Fibroblast of lung (primary cell): ENCODE measurements at regions not wholly inside any gene's neighbourhood (a gene's known extent, or its start where the extent isn't known, plus 50 kb on each side); places are given as distances from the start of the nearest gene placed in this dataset.
"Not testable (repeated sequence)": the region's sequence is repeated elsewhere in the genome, so short reads cannot be mapped to it uniquely, and the experiment has no call there.

Source experiments
- DNase-seq, 2 donors: peaks; one replicate each; pipeline versions ENCODE4 v3.0.0 to v3.0.0-alpha.2; 2010; ENCODE audit warnings: low read depth in 2 of 2
- H2AFZ ChIP-seq: 2 replicates; pipeline ENCODE4 v1.5.1; 2012; ENCODE audit warnings: low read length, control low read depth, inconsistent platforms
- H3K27ac ChIP-seq: 2 replicates; pipeline ENCODE4 v1.5.1; 2011; ENCODE audit warnings: low read length, control low read depth; ENCODE audit not compliant: insufficient read depth
- H3K27me3 ChIP-seq: 2 replicates; pipeline ENCODE4 v1.5.1; 2011; ENCODE audit warnings: mild to moderate bottlenecking, low read length; ENCODE audit not compliant: control insufficient read depth, insufficient read depth
- H3K36me3 ChIP-seq: 2 replicates; pipeline ENCODE4 v1.5.1; 2011; ENCODE audit warnings: low read length; ENCODE audit not compliant: control insufficient read depth, insufficient read depth
- H3K4me1 ChIP-seq: 2 replicates; pipeline ENCODE4 v1.5.1; 2011; ENCODE audit warnings: low read length; ENCODE audit not compliant: control insufficient read depth, insufficient read depth; ENCODE audit errors: extremely low read depth
- H3K4me2 ChIP-seq: 2 replicates; pipeline ENCODE4 v1.5.1; 2011; ENCODE audit warnings: low read length, control low read depth; ENCODE audit not compliant: insufficient read depth; ENCODE audit errors: extremely low read depth
- H3K4me3 ChIP-seq, 4 experiments: fragments of 200-600 bp in 1 of 4; sonication (generic) in 1 of 4; replicated peaks in 1 of 4; 2 replicates each; pipeline ENCODE4 v1.5.1; 2011 to 2016; ENCODE audit warnings: low read length in 4 of 4, low read depth in 3 of 4, mild to moderate bottlenecking in 3 of 4, control low read depth in 2 of 4, inconsistent platforms in 1 of 4, mixed read lengths in 1 of 4; ENCODE audit not compliant: insufficient read depth in 1 of 4; ENCODE audit errors: control extremely low read depth in 1 of 4
- H3K79me2 ChIP-seq: 2 replicates; pipeline ENCODE4 v1.5.1; 2012; ENCODE audit warnings: mild to moderate bottlenecking, low read length, inconsistent platforms; ENCODE audit not compliant: control insufficient read depth, insufficient read depth
- H3K9ac ChIP-seq: 2 replicates; pipeline ENCODE4 v1.5.1; 2011; ENCODE audit warnings: mild to moderate bottlenecking, low read length, control low read depth; ENCODE audit not compliant: insufficient read depth
- H3K9me3 ChIP-seq: 2 replicates; pipeline ENCODE4 v1.5.1; 2012; ENCODE audit warnings: low read depth, low read length; ENCODE audit not compliant: control insufficient read depth, insufficient read depth
- H4K20me1 ChIP-seq: 2 replicates; pipeline ENCODE4 v1.5.1; 2011; ENCODE audit warnings: low read length; ENCODE audit not compliant: control insufficient read depth, insufficient read depth; ENCODE audit errors: extremely low read depth
- TF ChIP-seq, protein P1 (sequence below), 2 donors: IDR thresholded peaks in 1 of 2; conservative IDR thresholded peaks in 1 of 2; 1 replicate in 1 of 2; 2 replicates in 1 of 2; pipeline ENCODE4 v1.5.1; 2011 to 2012; ENCODE audit warnings: low read length in 2 of 2, control low read depth in 1 of 2, inconsistent platforms in 1 of 2, low read depth in 1 of 2, mild to moderate bottlenecking in 1 of 2

DNA sequence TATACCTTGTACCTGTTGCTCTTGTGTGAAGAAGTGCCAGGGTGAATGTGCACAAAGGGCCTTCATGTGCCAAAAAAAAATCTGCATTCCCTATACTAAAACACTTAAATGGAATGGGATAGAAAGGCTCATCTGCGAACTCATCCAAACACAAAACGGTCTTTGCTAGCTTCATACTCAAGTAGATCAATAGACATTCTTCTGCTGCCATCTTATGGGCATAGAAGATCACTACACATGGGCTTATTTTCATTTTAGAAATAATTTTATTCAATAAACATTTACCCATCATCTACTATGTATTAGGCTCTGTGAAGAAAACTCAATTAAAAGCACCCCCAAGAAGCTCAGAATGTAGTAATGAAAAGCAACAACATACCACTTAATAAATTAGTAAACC, 693.1 kb downstream of the CDY1 start:
- not testable (repeated sequence) for H3K27ac ChIP-seq, H3K4me3 ChIP-seq, H3K4me2 ChIP-seq, H2AFZ ChIP-seq, H3K79me2 ChIP-seq, H3K9ac ChIP-seq, H3K36me3 ChIP-seq, H3K4me1 ChIP-seq, H3K27me3 ChIP-seq, H4K20me1 ChIP-seq, H3K9me3 ChIP-seq
- DNase-seq, result peak; percentile 0 to 30
- TF ChIP-seq, protein P1, sequence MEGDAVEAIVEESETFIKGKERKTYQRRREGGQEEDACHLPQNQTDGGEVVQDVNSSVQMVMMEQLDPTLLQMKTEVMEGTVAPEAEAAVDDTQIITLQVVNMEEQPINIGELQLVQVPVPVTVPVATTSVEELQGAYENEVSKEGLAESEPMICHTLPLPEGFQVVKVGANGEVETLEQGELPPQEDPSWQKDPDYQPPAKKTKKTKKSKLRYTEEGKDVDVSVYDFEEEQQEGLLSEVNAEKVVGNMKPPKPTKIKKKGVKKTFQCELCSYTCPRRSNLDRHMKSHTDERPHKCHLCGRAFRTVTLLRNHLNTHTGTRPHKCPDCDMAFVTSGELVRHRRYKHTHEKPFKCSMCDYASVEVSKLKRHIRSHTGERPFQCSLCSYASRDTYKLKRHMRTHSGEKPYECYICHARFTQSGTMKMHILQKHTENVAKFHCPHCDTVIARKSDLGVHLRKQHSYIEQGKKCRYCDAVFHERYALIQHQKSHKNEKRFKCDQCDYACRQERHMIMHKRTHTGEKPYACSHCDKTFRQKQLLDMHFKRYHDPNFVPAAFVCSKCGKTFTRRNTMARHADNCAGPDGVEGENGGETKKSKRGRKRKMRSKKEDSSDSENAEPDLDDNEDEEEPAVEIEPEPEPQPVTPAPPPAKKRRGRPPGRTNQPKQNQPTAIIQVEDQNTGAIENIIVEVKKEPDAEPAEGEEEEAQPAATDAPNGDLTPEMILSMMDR (conservative IDR thresholded peaks at IDR 0.05 in 1 of 2, IDR thresholded peaks at IDR 0.05 in 1 of 2; ENCODE audit: low read depth in 1 of 2, low read length in 2 of 2), result peak in 1 of 2 donors; percentile 5

DNA sequence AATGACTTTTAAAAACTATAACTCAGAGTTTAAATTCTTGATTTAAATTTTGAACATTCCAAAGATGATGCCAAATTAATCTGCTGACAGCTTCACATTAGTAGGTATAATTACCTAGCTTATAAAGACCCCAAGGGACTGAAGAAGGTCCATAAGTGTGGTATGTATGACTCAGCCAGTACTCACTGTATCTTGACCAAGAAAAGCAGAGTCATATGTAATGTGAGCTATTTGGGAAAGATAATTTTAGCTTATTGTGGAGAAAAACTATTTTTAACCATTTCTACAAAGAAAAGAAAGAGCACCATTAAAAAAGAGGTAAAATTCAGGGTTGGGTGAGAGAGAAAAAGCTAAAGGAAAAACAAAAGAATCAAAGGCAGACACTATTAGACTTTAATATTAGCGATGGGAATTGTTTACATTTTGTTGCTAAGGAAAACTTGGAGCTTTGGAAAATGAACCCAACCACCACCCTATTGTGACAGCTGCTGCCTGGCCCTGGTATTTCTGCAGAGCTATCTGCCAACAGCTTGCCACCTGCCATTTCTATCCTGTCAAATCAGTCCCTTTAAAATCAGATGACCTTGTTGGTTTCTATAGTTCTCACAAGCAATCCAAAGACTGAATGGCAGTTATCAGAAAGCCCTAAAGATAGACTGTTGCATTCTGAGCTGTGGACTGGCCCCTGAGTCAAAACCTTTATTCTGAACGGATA, 697.7 kb downstream of the CDY1 start:
- H4K20me1 ChIP-seq, H3K9me3 ChIP-seq, H3K4me1 ChIP-seq, H3K79me2 ChIP-seq, H3K36me3 ChIP-seq, H3K9ac ChIP-seq, H3K4me3 ChIP-seq, H3K4me2 ChIP-seq, DNase-seq, H2AFZ ChIP-seq, H3K27me3 ChIP-seq, H3K27ac ChIP-seq: not testable (repeated sequence)

DNA sequence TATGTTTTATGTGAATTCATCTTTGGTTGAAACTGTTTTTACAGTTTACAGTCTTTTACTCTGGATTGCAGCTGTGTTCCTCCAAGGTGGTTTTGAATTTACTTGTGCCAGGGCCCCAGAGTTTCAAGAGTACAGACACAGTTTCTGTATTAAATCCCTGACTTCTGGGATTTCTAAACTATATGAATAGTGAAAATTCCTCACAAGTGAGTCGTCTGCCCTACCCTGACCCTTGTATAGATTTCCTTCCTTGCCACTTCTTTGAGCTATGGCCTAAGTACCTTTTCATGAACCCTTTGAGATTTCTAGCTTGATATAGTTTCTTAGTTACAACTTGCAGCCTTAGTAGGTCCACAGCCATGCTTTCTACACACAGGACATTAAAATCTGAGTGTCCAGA, 700.8 kb downstream of the CDY1 start:
- H3K4me3 ChIP-seq, H3K9me3 ChIP-seq, H3K4me2 ChIP-seq, H2AFZ ChIP-seq, H4K20me1 ChIP-seq, H3K9ac ChIP-seq, DNase-seq, H3K36me3 ChIP-seq, H3K4me1 ChIP-seq, H3K79me2 ChIP-seq, H3K27ac ChIP-seq, H3K27me3 ChIP-seq: not testable (repeated sequence)

GRCh38 chrY:26352931-26353330, 731.0 kb downstream of the CDY1 start:
- H3K79me2 ChIP-seq, H3K4me1 ChIP-seq, H3K36me3 ChIP-seq, H3K4me3 ChIP-seq, H3K9ac ChIP-seq, H4K20me1 ChIP-seq, H2AFZ ChIP-seq, H3K27ac ChIP-seq, H3K27me3 ChIP-seq, H3K4me2 ChIP-seq, DNase-seq, H3K9me3 ChIP-seq: not testable (repeated sequence)
